ENCODE measurements at regions not wholly inside any gene's neighbourhood (a gene's known extent, or its start where the extent isn't known, plus 50 kb on each side); places are given as distances from the start of the nearest gene placed in this dataset.

- peak in 1 of 2 experiments; percentile 2 for DNase-seq
These were observed 357.2 kb downstream of the ZSWIM6 start for GRCh38 chr5:61689153-61689846.

GRCh38 chr5:61697809-61698558, 365.9 kb downstream of the ZSWIM6 start:
- DNase-seq, result no peak

GRCh38 chr5:61701877-61702602, 370.0 kb downstream of the ZSWIM6 start:
- DNase-seq, result peak in 1 of 2 experiments; percentile 1

- DNase-seq, result no peak
These were observed 370.7 kb downstream of the ZSWIM6 start for GRCh38 chr5:61702784-61703183.

- no peak for DNase-seq
These were observed 372.2 kb downstream of the ZSWIM6 start for GRCh38 chr5:61704289-61704688.

GRCh38 chr5:61706751-61707150, 374.7 kb downstream of the ZSWIM6 start:
- DNase-seq, result no peak

GRCh38 chr5:61719124-61719523, 387.1 kb downstream of the ZSWIM6 start:
- no peak for DNase-seq

- DNase-seq, result peak; percentile 4 to 29
These were observed 388.8 kb downstream of the ZSWIM6 start for GRCh38 chr5:61720829-61721228.

- no peak for DNase-seq
These were observed 392.0 kb downstream of the ZSWIM6 start for GRCh38 chr5:61724102-61724501.

- no peak for DNase-seq
These were observed 396.2 kb downstream of the ZSWIM6 start for GRCh38 chr5:61728287-61728686.

- DNase-seq, result no peak
These were observed 398.8 kb downstream of the ZSWIM6 start for GRCh38 chr5:61730866-61731265.

- DNase-seq, result no peak
These were observed 399.3 kb downstream of the ZSWIM6 start for GRCh38 chr5:61731267-61731945.

GRCh38 chr5:61731946-61732314, 399.9 kb downstream of the ZSWIM6 start:
- no peak for DNase-seq

GRCh38 chr5:61732369-61732768, 400.3 kb downstream of the ZSWIM6 start:
- DNase-seq, result no peak

- DNase-seq, result no peak
These were observed 400.7 kb downstream of the ZSWIM6 start for GRCh38 chr5:61732796-61733195.

- DNase-seq, result no peak
These were observed 401.9 kb downstream of the ZSWIM6 start for GRCh38 chr5:61734001-61734400.

- DNase-seq, result no peak
These were observed 402.9 kb downstream of the ZSWIM6 start for GRCh38 chr5:61734966-61735365.

GRCh38 chr5:61735531-61735930, 403.5 kb downstream of the ZSWIM6 start:
- no peak for DNase-seq

- peak in 1 of 2 experiments; percentile 5 for DNase-seq
These were observed 403.9 kb downstream of the ZSWIM6 start for GRCh38 chr5:61735995-61736394.

- no peak for DNase-seq
These were observed 405.4 kb downstream of the ZSWIM6 start for GRCh38 chr5:61737301-61737963.

GRCh38 chr5:61737964-61738340, 405.9 kb downstream of the ZSWIM6 start:
- no peak for DNase-seq

GRCh38 chr5:61738446-61738845, 406.4 kb downstream of the ZSWIM6 start:
- no peak for DNase-seq

Measured in NCI-H526 (cell line).